Endothelial cell (in vitro differentiated cells): ENCODE measurements at regions not wholly inside any gene's neighbourhood (a gene's known extent, or its start where the extent isn't known, plus 50 kb on each side); places are given as distances from the start of the nearest gene placed in this dataset.

Experiments used
- DNase-seq: peaks from one replicate; pipeline ENCODE4 v3.0.0; 2021; ENCODE audit warnings: low spot score
- H3K27ac Mint-ChIP-seq: one replicate; pipeline ENCODE4 v1.8.0; 2021; ENCODE audit warnings: mixed read lengths, inconsistent platforms; ENCODE audit not compliant: unreplicated experiment
- H3K27me3 Mint-ChIP-seq: one replicate; pipeline ENCODE4 v1.8.0; 2021; ENCODE audit warnings: mild to moderate bottlenecking, moderate library complexity, mixed read lengths, inconsistent platforms; ENCODE audit not compliant: unreplicated experiment
- H3K36me3 Mint-ChIP-seq: one replicate; pipeline ENCODE4 v1.8.0; 2021; ENCODE audit warnings: mild to moderate bottlenecking, low read depth, mixed read lengths, inconsistent platforms; ENCODE audit not compliant: unreplicated experiment
- H3K4me1 Mint-ChIP-seq: one replicate; pipeline ENCODE4 v1.8.0; 2021; ENCODE audit warnings: mild to moderate bottlenecking, mixed read lengths, inconsistent platforms; ENCODE audit not compliant: unreplicated experiment
- H3K4me3 Mint-ChIP-seq: one replicate; pipeline ENCODE4 v1.8.0; 2021; ENCODE audit warnings: mild to moderate bottlenecking, mixed read lengths, inconsistent platforms; ENCODE audit not compliant: unreplicated experiment
- H3K9me3 Mint-ChIP-seq: one replicate; pipeline ENCODE4 v1.8.0; 2021; ENCODE audit warnings: mixed read lengths, inconsistent platforms; ENCODE audit not compliant: unreplicated experiment
- TF ChIP-seq, protein P1 (sequence below): fragments of 200-600 bp; sonication (generic); IDR thresholded peaks from one replicate; pipeline ENCODE4 v1.5.0; 2021; ENCODE audit warnings: antibody characterized with exemption; ENCODE audit not compliant: unreplicated experiment

DNA sequence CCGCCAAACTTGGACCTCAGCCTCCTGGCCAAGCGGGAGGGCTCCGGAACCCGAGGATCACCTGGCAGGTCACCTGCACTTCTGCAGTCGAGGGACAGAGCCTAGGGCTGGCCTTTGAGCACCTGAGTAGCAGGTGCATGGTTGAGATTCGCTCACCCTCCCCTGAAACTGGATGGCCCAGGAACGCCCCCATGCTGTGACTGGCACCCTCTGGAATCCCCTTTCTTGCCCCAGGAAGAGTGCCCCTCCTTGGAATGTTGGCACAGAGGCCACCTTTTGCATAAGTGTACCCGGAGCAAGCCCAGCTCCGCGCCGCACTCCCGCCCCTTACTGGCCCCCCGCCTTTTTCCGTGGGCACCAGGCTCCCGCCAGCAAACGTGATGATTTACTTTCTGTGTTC, 112.5 kb upstream of the IER5L start:
- DNase-seq, result no peak
- peaks cover 17% of the 10 kb centered on the region for H3K27me3 Mint-ChIP-seq
- H3K9me3 Mint-ChIP-seq, result no peaks in the 10 kb centered on the region
- TF ChIP-seq, protein P1, sequence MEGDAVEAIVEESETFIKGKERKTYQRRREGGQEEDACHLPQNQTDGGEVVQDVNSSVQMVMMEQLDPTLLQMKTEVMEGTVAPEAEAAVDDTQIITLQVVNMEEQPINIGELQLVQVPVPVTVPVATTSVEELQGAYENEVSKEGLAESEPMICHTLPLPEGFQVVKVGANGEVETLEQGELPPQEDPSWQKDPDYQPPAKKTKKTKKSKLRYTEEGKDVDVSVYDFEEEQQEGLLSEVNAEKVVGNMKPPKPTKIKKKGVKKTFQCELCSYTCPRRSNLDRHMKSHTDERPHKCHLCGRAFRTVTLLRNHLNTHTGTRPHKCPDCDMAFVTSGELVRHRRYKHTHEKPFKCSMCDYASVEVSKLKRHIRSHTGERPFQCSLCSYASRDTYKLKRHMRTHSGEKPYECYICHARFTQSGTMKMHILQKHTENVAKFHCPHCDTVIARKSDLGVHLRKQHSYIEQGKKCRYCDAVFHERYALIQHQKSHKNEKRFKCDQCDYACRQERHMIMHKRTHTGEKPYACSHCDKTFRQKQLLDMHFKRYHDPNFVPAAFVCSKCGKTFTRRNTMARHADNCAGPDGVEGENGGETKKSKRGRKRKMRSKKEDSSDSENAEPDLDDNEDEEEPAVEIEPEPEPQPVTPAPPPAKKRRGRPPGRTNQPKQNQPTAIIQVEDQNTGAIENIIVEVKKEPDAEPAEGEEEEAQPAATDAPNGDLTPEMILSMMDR, result no peak
- no peak overlapping the region for H3K27ac Mint-ChIP-seq
- H3K36me3 Mint-ChIP-seq, result peaks cover 4% of the 10 kb centered on the region
- no peaks in the 10 kb centered on the region for H3K4me1 Mint-ChIP-seq
- H3K4me3 Mint-ChIP-seq, result no peak overlapping the region

DNA sequence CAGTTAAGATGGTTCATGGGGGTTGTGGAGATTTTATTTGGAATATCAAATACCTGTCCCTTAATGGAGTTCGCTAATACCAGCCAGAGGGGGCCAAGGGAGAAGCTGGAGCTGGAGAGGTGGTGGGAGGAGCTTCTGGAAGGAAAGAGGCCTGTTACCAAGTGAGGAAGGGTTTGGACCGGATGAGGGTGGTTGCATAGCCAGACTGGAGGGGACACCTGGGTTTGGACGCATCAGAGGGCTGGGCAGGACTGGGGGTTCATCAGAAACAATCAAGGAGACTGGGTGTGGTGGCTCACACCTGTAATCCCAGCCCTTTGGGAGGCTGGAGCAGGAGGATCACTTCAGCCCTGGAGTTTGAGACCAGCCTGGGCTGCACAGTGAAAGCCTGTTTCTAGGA, 111.8 kb upstream of the IER5L start:
- Mint-ChIP-seq H3K27ac (no peak overlapping the region), H3K27me3 (peaks cover 17% of the 10 kb centered on the region), H3K9me3 (no peaks in the 10 kb centered on the region), H3K4me3 (no peak overlapping the region), H3K4me1 (no peaks in the 10 kb centered on the region), H3K36me3 (peaks cover 4% of the 10 kb centered on the region)
- no peak for DNase-seq
- TF ChIP-seq, protein P1, result no peak

DNA sequence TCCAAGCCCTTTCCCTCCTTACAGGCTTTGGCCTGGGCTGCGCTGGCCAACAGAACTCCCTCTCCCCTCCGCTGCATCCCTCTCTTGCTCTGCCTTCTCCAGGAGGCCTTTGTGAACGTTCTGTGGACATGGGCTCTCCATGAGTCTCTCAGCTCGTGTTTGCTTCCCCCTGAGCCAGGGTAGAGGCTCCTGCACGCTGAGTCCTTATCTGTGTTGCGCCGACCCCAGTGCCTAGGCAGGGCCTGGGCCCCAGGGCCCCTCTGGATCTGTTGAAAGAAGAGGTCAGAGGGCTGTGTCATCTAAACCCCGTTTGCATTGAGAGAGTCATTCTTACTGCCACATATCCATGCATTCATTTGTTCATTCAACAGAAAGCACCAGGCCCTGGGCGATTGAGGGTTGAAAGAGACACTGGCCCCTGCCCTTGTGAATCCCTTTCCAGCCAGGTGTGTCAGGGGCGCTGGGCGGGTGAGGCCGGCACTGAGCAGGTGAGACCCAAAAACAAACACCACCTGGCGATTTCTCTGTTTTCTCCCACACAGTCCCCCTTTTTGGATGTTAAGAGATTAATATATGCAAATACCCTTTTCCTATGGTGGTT, 111.2 kb upstream of the IER5L start:
- TF ChIP-seq, protein P1, result no peak
- Mint-ChIP-seq H3K36me3 (peaks cover 4% of the 10 kb centered on the region), H3K4me1 (no peaks in the 10 kb centered on the region), H3K4me3 (no peak overlapping the region), H3K27me3 (peaks cover 17% of the 10 kb centered on the region), H3K27ac (no peak overlapping the region), H3K9me3 (no peaks in the 10 kb centered on the region)
- DNase-seq, result peak; percentile 1

DNA sequence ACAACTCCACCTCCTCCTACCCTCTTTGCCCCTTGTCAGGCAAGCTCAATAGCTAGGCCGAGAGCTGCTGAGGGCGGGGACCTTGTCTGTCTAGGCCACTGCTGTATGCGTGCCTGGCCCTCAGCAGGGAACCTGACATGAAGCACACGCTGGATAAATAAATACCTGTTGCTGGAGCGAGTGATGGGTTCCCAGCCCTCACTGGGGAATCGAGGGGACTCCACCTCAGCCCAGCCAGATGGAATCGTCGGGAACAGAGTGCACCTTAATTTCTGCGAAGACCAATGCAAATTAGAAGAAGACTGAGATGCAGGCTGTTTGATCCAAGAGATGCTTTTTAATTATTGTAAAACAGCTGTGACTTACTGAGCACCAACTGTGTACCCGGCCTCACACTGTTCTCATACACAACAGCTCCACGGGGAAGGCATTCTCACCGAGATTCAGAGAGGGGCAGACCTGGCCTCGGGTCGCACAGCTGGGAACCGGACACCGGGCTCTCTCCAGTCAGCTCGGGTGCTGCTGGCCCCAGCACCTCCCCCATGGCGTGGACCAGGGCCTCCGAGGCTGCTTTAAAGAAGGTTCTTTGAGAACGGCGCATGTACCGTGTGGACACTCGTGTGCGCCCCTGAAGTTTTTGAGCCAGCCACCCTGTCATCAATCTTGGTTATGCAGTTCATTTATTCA, 109.7 kb upstream of the IER5L start:
- Mint-ChIP-seq H3K27me3 (peaks cover 17% of the 10 kb centered on the region), H3K36me3 (peaks cover 4% of the 10 kb centered on the region), H3K4me3 (no peak overlapping the region), H3K27ac (no peak overlapping the region), H3K4me1 (no peaks in the 10 kb centered on the region), H3K9me3 (no peaks in the 10 kb centered on the region)
- DNase-seq, result no peak
- TF ChIP-seq, protein P1, result no peak
